ENCODE measurements at regions not wholly inside any gene's neighbourhood (a gene's known extent, or its start where the extent isn't known, plus 50 kb on each side); places are given as distances from the start of the nearest gene placed in this dataset.

- DNase-seq (ENCODE audit: low read depth in 2 of 2), result no peak
Observed at GRCh38 chr6:9527679-9528286, 887.1 kb downstream of the TFAP2A start.

- no peak for DNase-seq (ENCODE audit: low read depth in 2 of 2)
Observed at GRCh38 chr6:9523462-9523861, 891.4 kb downstream of the TFAP2A start.

- no peak for DNase-seq (ENCODE audit: low read depth in 2 of 2)
Observed at GRCh38 chr6:9522101-9522500, 892.8 kb downstream of the TFAP2A start.

GRCh38 chr6:9521152-9521530 lies 893.7 kb downstream of the TFAP2A start:
- DNase-seq (ENCODE audit: low read depth in 2 of 2), result no peak

- DNase-seq (ENCODE audit: low read depth in 2 of 2), result no peak
Observed at GRCh38 chr6:9520417-9521151, 894.3 kb downstream of the TFAP2A start.

- DNase-seq (ENCODE audit: low read depth in 2 of 2), result no peak
Observed at GRCh38 chr6:9518431-9518830, 896.4 kb downstream of the TFAP2A start.

GRCh38 chr6:9517806-9518205 lies 897.1 kb downstream of the TFAP2A start:
- no peak for DNase-seq (ENCODE audit: low read depth in 2 of 2)

- DNase-seq (ENCODE audit: low read depth in 2 of 2), result no peak
Observed at GRCh38 chr6:9515633-9516606, 899.0 kb downstream of the TFAP2A start.

- DNase-seq (ENCODE audit: low read depth in 2 of 2), result no peak
Observed at GRCh38 chr6:9514146-9514545, 900.7 kb downstream of the TFAP2A start.

- no peak for DNase-seq (ENCODE audit: low read depth in 2 of 2)
Observed at GRCh38 chr6:9511157-9511556, 903.7 kb downstream of the TFAP2A start.

- DNase-seq (ENCODE audit: low read depth in 2 of 2), result no peak
Observed at GRCh38 chr6:9507136-9507895, 907.6 kb downstream of the TFAP2A start.

GRCh38 chr6:9504191-9504590 lies 910.7 kb downstream of the TFAP2A start:
- no peak for DNase-seq (ENCODE audit: low read depth in 2 of 2)

- no peak for DNase-seq (ENCODE audit: low read depth in 2 of 2)
Observed at GRCh38 chr6:9503111-9503761, 911.6 kb downstream of the TFAP2A start.

GRCh38 chr6:9499709-9500108 lies 915.2 kb downstream of the TFAP2A start:
- DNase-seq (ENCODE audit: low read depth in 2 of 2), result no peak

GRCh38 chr6:9496837-9497236 lies 918.0 kb downstream of the TFAP2A start:
- DNase-seq (ENCODE audit: low read depth in 2 of 2), result no peak

GRCh38 chr6:9494864-9495263 lies 920.0 kb downstream of the TFAP2A start:
- DNase-seq (ENCODE audit: low read depth in 2 of 2), result no peak

- no peak for DNase-seq (ENCODE audit: low read depth in 2 of 2)
Observed at GRCh38 chr6:9492790-9493189, 922.1 kb downstream of the TFAP2A start.

- DNase-seq (ENCODE audit: low read depth in 2 of 2), result no peak
Observed at GRCh38 chr6:9487128-9487527, 927.7 kb downstream of the TFAP2A start.

GRCh38 chr6:9485992-9486391 lies 928.9 kb downstream of the TFAP2A start:
- no peak for DNase-seq (ENCODE audit: low read depth in 2 of 2)

- no peak for DNase-seq (ENCODE audit: low read depth in 2 of 2)
Observed at GRCh38 chr6:9484686-9485085, 930.2 kb downstream of the TFAP2A start.

GRCh38 chr6:9484091-9484490 lies 930.8 kb downstream of the TFAP2A start:
- DNase-seq (ENCODE audit: low read depth in 2 of 2), result no peak
